ENCODE measurements at regions not wholly inside any gene's neighbourhood (a gene's known extent, or its start where the extent isn't known, plus 50 kb on each side); places are given as distances from the start of the nearest gene placed in this dataset.

GRCh38 chr12:87051621-87052020 is 795.4 kb upstream of the MGAT4C start:
- Mint-ChIP-seq H3K27ac (peak overlapping the region; percentile 22), H3K9me3 (ENCODE audit: low read depth) (no peaks in the 10 kb centered on the region), H3K4me1 (ENCODE audit: low read depth) (peaks cover 2% of the 10 kb centered on the region), H3K36me3 (ENCODE audit: insufficient read depth) (no peaks in the 10 kb centered on the region), H3K4me3 (ENCODE audit: low read depth) (no peak overlapping the region), H3K27me3 (no peaks in the 10 kb centered on the region)
- no peak for DNase-seq (ENCODE audit: low spot score, unreplicated experiment)
- no peak for TF ChIP-seq CTCF (IDR thresholded peaks at IDR 0.05; ENCODE audit: unreplicated experiment)

- H3K4me3 Mint-ChIP-seq (ENCODE audit: low read depth) = no peak overlapping the region
- no peaks in the 10 kb centered on the region for H3K9me3 Mint-ChIP-seq (ENCODE audit: low read depth)
- no peaks in the 10 kb centered on the region for H3K36me3 Mint-ChIP-seq (ENCODE audit: insufficient read depth)
- no peak for TF ChIP-seq CTCF (IDR thresholded peaks at IDR 0.05; ENCODE audit: unreplicated experiment)
- H3K4me1 Mint-ChIP-seq (ENCODE audit: low read depth) = peaks cover 2% of the 10 kb centered on the region
- no peak for DNase-seq (ENCODE audit: low spot score, unreplicated experiment)
- H3K27me3 Mint-ChIP-seq = no peaks in the 10 kb centered on the region
- H3K27ac Mint-ChIP-seq = no peak overlapping the region
These were observed 791.5 kb upstream of the MGAT4C start for GRCh38 chr12:87047691-87048090.

- Mint-ChIP-seq H3K36me3 (ENCODE audit: insufficient read depth) (no peaks in the 10 kb centered on the region), H3K27me3 (no peaks in the 10 kb centered on the region), H3K9me3 (ENCODE audit: low read depth) (no peaks in the 10 kb centered on the region), H3K4me3 (ENCODE audit: low read depth) (no peak overlapping the region), H3K4me1 (ENCODE audit: low read depth) (no peaks in the 10 kb centered on the region), H3K27ac (no peak overlapping the region)
- no peak for DNase-seq (ENCODE audit: low spot score, unreplicated experiment)
- TF ChIP-seq CTCF (IDR thresholded peaks at IDR 0.05; ENCODE audit: unreplicated experiment) = no peak
These were observed 783.3 kb upstream of the MGAT4C start for GRCh38 chr12:87039536-87039935.

- no peaks in the 10 kb centered on the region for H3K36me3 Mint-ChIP-seq (ENCODE audit: insufficient read depth)
- no peak for TF ChIP-seq CTCF (IDR thresholded peaks at IDR 0.05; ENCODE audit: unreplicated experiment)
- H3K27ac Mint-ChIP-seq = no peak overlapping the region
- no peak overlapping the region for H3K4me3 Mint-ChIP-seq (ENCODE audit: low read depth)
- no peaks in the 10 kb centered on the region for H3K9me3 Mint-ChIP-seq (ENCODE audit: low read depth)
- no peaks in the 10 kb centered on the region for H3K4me1 Mint-ChIP-seq (ENCODE audit: low read depth)
- no peak for DNase-seq (ENCODE audit: low spot score, unreplicated experiment)
- no peaks in the 10 kb centered on the region for H3K27me3 Mint-ChIP-seq
These were observed 781.9 kb upstream of the MGAT4C start for GRCh38 chr12:87038098-87038497.

GRCh38 chr12:87025976-87026375 is 769.8 kb upstream of the MGAT4C start:
- no peak for DNase-seq (ENCODE audit: low spot score, unreplicated experiment)
- Mint-ChIP-seq H3K27me3 (no peaks in the 10 kb centered on the region), H3K9me3 (ENCODE audit: low read depth) (no peaks in the 10 kb centered on the region), H3K4me3 (ENCODE audit: low read depth) (no peak overlapping the region), H3K36me3 (ENCODE audit: insufficient read depth) (no peaks in the 10 kb centered on the region), H3K27ac (no peak overlapping the region), H3K4me1 (ENCODE audit: low read depth) (no peaks in the 10 kb centered on the region)
- TF ChIP-seq CTCF (IDR thresholded peaks at IDR 0.05; ENCODE audit: unreplicated experiment) = no peak
